ENCODE measurements at regions not wholly inside any gene's neighbourhood (a gene's known extent, or its start where the extent isn't known, plus 50 kb on each side); places are given as distances from the start of the nearest gene placed in this dataset.
A peak's percentile ranks its signal among the peaks of the same experiment; 100 is the strongest.

GRCh38 chrX:115939636-115940160, 230.8 kb upstream of the AGTR2 start:
- WGBS, result 97% methylated on average over 2 of the region's 2 CpGs
- Histone ChIP-seq H3K27ac (ENCODE audit: low read depth) (no peak overlapping the region), H3K36me3 (ENCODE audit: insufficient read depth) (no peaks in the 10 kb centered on the region), H3K4me3 (ENCODE audit: low read depth, low read length) (no peak overlapping the region), H3K4me1 (ENCODE audit: insufficient read depth) (no peaks in the 10 kb centered on the region)
- no peak for DNase-seq (ENCODE audit: extremely low spot score)

GRCh38 chrX:115940348-115940747, 230.2 kb upstream of the AGTR2 start:
- Histone ChIP-seq H3K36me3 (ENCODE audit: insufficient read depth) (no peaks in the 10 kb centered on the region), H3K27ac (ENCODE audit: low read depth) (no peak overlapping the region), H3K4me3 (ENCODE audit: low read depth, low read length) (no peak overlapping the region), H3K4me1 (ENCODE audit: insufficient read depth) (no peaks in the 10 kb centered on the region)
- 85% methylated on average over 2 of the region's 2 CpGs for WGBS
- DNase-seq (ENCODE audit: extremely low spot score), result no peak

- Histone ChIP-seq H3K4me3 (ENCODE audit: low read depth, low read length) (no peak overlapping the region), H3K36me3 (ENCODE audit: insufficient read depth) (no peaks in the 10 kb centered on the region), H3K4me1 (ENCODE audit: insufficient read depth) (no peaks in the 10 kb centered on the region), H3K27ac (ENCODE audit: low read depth) (no peak overlapping the region)
- WGBS, result 85% methylated on average over 7 of the region's 7 CpGs
- peak; percentile 3 for DNase-seq (ENCODE audit: extremely low spot score)
These were observed 229.6 kb upstream of the AGTR2 start for GRCh38 chrX:115940888-115941332.

GRCh38 chrX:115941388-115941787, 229.2 kb upstream of the AGTR2 start:
- 90% methylated on average over 3 of the region's 3 CpGs for WGBS
- no peak for DNase-seq (ENCODE audit: extremely low spot score)
- no peak overlapping the region for H3K27ac ChIP-seq (ENCODE audit: low read depth)
- H3K4me1 ChIP-seq (ENCODE audit: insufficient read depth), result no peaks in the 10 kb centered on the region
- H3K4me3 ChIP-seq (ENCODE audit: low read depth, low read length), result no peak overlapping the region
- H3K36me3 ChIP-seq (ENCODE audit: insufficient read depth), result no peaks in the 10 kb centered on the region

- no peak for DNase-seq (ENCODE audit: extremely low spot score)
- Histone ChIP-seq H3K4me1 (ENCODE audit: insufficient read depth) (no peaks in the 10 kb centered on the region), H3K36me3 (ENCODE audit: insufficient read depth) (no peaks in the 10 kb centered on the region), H3K4me3 (ENCODE audit: low read depth, low read length) (no peak overlapping the region), H3K27ac (ENCODE audit: low read depth) (no peak overlapping the region)
- WGBS, result 97% methylated on average over 16 of the region's 16 CpGs
These were observed 224.5 kb upstream of the AGTR2 start for GRCh38 chrX:115946059-115946458.

- Histone ChIP-seq H3K4me3 (ENCODE audit: low read depth, low read length) (no peak overlapping the region), H3K36me3 (ENCODE audit: insufficient read depth) (no peaks in the 10 kb centered on the region), H3K4me1 (ENCODE audit: insufficient read depth) (no peaks in the 10 kb centered on the region), H3K27ac (ENCODE audit: low read depth) (no peak overlapping the region)
- WGBS, result 98% methylated on average over 4 of the region's 4 CpGs
- DNase-seq (ENCODE audit: extremely low spot score), result no peak
These were observed 222.3 kb upstream of the AGTR2 start for GRCh38 chrX:115948018-115948923.

- DNase-seq (ENCODE audit: extremely low spot score), result no peak
- H3K4me1 ChIP-seq (ENCODE audit: insufficient read depth), result no peaks in the 10 kb centered on the region
- H3K4me3 ChIP-seq (ENCODE audit: low read depth, low read length), result no peak overlapping the region
- 90% methylated on average over 17 of the region's 17 CpGs for WGBS
- H3K27ac ChIP-seq (ENCODE audit: low read depth), result no peak overlapping the region
- no peaks in the 10 kb centered on the region for H3K36me3 ChIP-seq (ENCODE audit: insufficient read depth)
These were observed 220.4 kb upstream of the AGTR2 start for GRCh38 chrX:115949900-115950822.

- WGBS, result 97% methylated on average over 14 of the region's 14 CpGs
- Histone ChIP-seq H3K27ac (ENCODE audit: low read depth) (no peak overlapping the region), H3K36me3 (ENCODE audit: insufficient read depth) (no peaks in the 10 kb centered on the region), H3K4me1 (ENCODE audit: insufficient read depth) (no peaks in the 10 kb centered on the region), H3K4me3 (ENCODE audit: low read depth, low read length) (no peak overlapping the region)
- no peak for DNase-seq (ENCODE audit: extremely low spot score)
These were observed 218.0 kb upstream of the AGTR2 start for GRCh38 chrX:115952417-115953092.

GRCh38 chrX:115957862-115958490, 212.6 kb upstream of the AGTR2 start:
- DNase-seq (ENCODE audit: extremely low spot score), result no peak
- Histone ChIP-seq H3K36me3 (ENCODE audit: insufficient read depth) (no peaks in the 10 kb centered on the region), H3K4me1 (ENCODE audit: insufficient read depth) (no peaks in the 10 kb centered on the region), H3K4me3 (ENCODE audit: low read depth, low read length) (no peak overlapping the region), H3K27ac (ENCODE audit: low read depth) (no peak overlapping the region)
- 90% methylated on average over 11 of the region's 11 CpGs for WGBS

GRCh38 chrX:115958687-115959359, 211.7 kb upstream of the AGTR2 start:
- no peaks in the 10 kb centered on the region for H3K4me1 ChIP-seq (ENCODE audit: insufficient read depth)
- H3K27ac ChIP-seq (ENCODE audit: low read depth), result no peak overlapping the region
- no peak overlapping the region for H3K4me3 ChIP-seq (ENCODE audit: low read depth, low read length)
- WGBS, result 95% methylated on average over 3 of the region's 3 CpGs
- H3K36me3 ChIP-seq (ENCODE audit: insufficient read depth), result no peaks in the 10 kb centered on the region
- no peak for DNase-seq (ENCODE audit: extremely low spot score)

GRCh38 chrX:115960440-115961084, 210.0 kb upstream of the AGTR2 start:
- no peaks in the 10 kb centered on the region for H3K4me1 ChIP-seq (ENCODE audit: insufficient read depth)
- no peak overlapping the region for H3K4me3 ChIP-seq (ENCODE audit: low read depth, low read length)
- H3K36me3 ChIP-seq (ENCODE audit: insufficient read depth), result no peaks in the 10 kb centered on the region
- 86% methylated on average over 4 of the region's 4 CpGs for WGBS
- no peak overlapping the region for H3K27ac ChIP-seq (ENCODE audit: low read depth)
- DNase-seq (ENCODE audit: extremely low spot score), result no peak

GRCh38 chrX:115966920-115967319, 203.6 kb upstream of the AGTR2 start:
- Histone ChIP-seq H3K36me3 (ENCODE audit: insufficient read depth) (no peaks in the 10 kb centered on the region), H3K27ac (ENCODE audit: low read depth) (no peak overlapping the region), H3K4me3 (ENCODE audit: low read depth, low read length) (no peak overlapping the region), H3K4me1 (ENCODE audit: insufficient read depth) (no peaks in the 10 kb centered on the region)
- 63% methylated on average over 11 of the region's 11 CpGs for WGBS
- DNase-seq (ENCODE audit: extremely low spot score), result no peak

Measured in urinary bladder (tissue), 3 donors.